Dendritic cell treated with granulocyte-macrophage colony-stimulating factor and Interleukin-4, amounts not matched to agents 40 ng/mL and 50 ng/mL, for 4 days (primary cell): ENCODE measurements at regions not wholly inside any gene's neighbourhood (a gene's known extent, or its start where the extent isn't known, plus 50 kb on each side); places are given as distances from the start of the nearest gene placed in this dataset.

Source experiments
- H3K27ac Mint-ChIP-seq: one replicate; pipeline ENCODE4 v1.8.0; 2022; ENCODE audit warnings: mild to moderate bottlenecking, mixed read lengths
- H3K27me3 Mint-ChIP-seq: one replicate; pipeline ENCODE4 v1.8.0; 2022; ENCODE audit warnings: mild to moderate bottlenecking, mixed read lengths
- H3K36me3 Mint-ChIP-seq: one replicate; pipeline ENCODE4 v1.8.0; 2022; ENCODE audit warnings: low read depth, mixed read lengths
- H3K4me1 Mint-ChIP-seq: one replicate; pipeline ENCODE4 v1.8.0; 2022; ENCODE audit warnings: low read depth, mixed read lengths
- H3K4me3 Mint-ChIP-seq: one replicate; pipeline ENCODE4 v1.8.0; 2022; ENCODE audit warnings: mild to moderate bottlenecking, moderate library complexity, mixed read lengths
- H3K9me3 Mint-ChIP-seq: one replicate; pipeline ENCODE4 v1.8.0; 2022; ENCODE audit warnings: mixed read lengths
- intact Hi-C: fragments of 100-400 bp; cut with micrococcal nuclease; formaldehyde crosslinking; loops from one replicate; pipeline ENCODE4 v1.15.0; 2022

GRCh38 chr2:129080715-129081476 is 762.2 kb upstream of the HS6ST1 start:
- Mint-ChIP-seq H3K36me3 (no peaks in the 10 kb centered on the region), H3K27me3 (no peaks in the 10 kb centered on the region), H3K9me3 (no peaks in the 10 kb centered on the region), H3K27ac (no peak overlapping the region), H3K4me1 (no peaks in the 10 kb centered on the region), H3K4me3 (no peak overlapping the region)
- intact Hi-C loops: no loop called here

GRCh38 chr2:129085386-129085785 is 766.7 kb upstream of the HS6ST1 start:
- Mint-ChIP-seq H3K9me3 (no peaks in the 10 kb centered on the region), H3K4me1 (no peaks in the 10 kb centered on the region), H3K27ac (no peak overlapping the region)

GRCh38 chr2:129087133-129087813 is 768.6 kb upstream of the HS6ST1 start:
- no peaks in the 10 kb centered on the region for H3K4me1 Mint-ChIP-seq
- no peaks in the 10 kb centered on the region for H3K9me3 Mint-ChIP-seq
- H3K36me3 Mint-ChIP-seq: no peaks in the 10 kb centered on the region
- H3K4me3 Mint-ChIP-seq: no peak overlapping the region
- intact Hi-C loops: no loop called here
- H3K27me3 Mint-ChIP-seq: no peaks in the 10 kb centered on the region
- no peak overlapping the region for H3K27ac Mint-ChIP-seq

More at GRCh38 chr2:129085386-129085785, 766.7 kb upstream of the HS6ST1 start:
- intact Hi-C loops: no loop called here
- Mint-ChIP-seq H3K36me3 (no peaks in the 10 kb centered on the region), H3K27me3 (no peaks in the 10 kb centered on the region), H3K4me3 (no peak overlapping the region)

- Mint-ChIP-seq H3K9me3 (no peaks in the 10 kb centered on the region), H3K27me3 (no peaks in the 10 kb centered on the region), H3K4me3 (no peak overlapping the region), H3K36me3 (no peaks in the 10 kb centered on the region), H3K27ac (no peak overlapping the region), H3K4me1 (no peaks in the 10 kb centered on the region)
- intact Hi-C loops: no loop called here
These were observed 773.0 kb upstream of the HS6ST1 start for GRCh38 chr2:129091620-129092019.

GRCh38 chr2:129092956-129093355 is 774.3 kb upstream of the HS6ST1 start:
- Mint-ChIP-seq H3K4me3 (no peak overlapping the region), H3K36me3 (no peaks in the 10 kb centered on the region), H3K4me1 (no peaks in the 10 kb centered on the region), H3K9me3 (no peaks in the 10 kb centered on the region), H3K27ac (no peak overlapping the region), H3K27me3 (peaks cover 1% of the 10 kb centered on the region)
- intact Hi-C loops: no loop called here

GRCh38 chr2:129101186-129101585 is 782.5 kb upstream of the HS6ST1 start:
- no peaks in the 10 kb centered on the region for H3K9me3 Mint-ChIP-seq

GRCh38 chr2:129103936-129104878 is 785.5 kb upstream of the HS6ST1 start:
- Mint-ChIP-seq H3K27ac (no peak overlapping the region), H3K27me3 (peaks cover 1% of the 10 kb centered on the region), H3K36me3 (no peaks in the 10 kb centered on the region), H3K9me3 (no peaks in the 10 kb centered on the region), H3K4me3 (no peak overlapping the region), H3K4me1 (no peaks in the 10 kb centered on the region)
- intact Hi-C loops: no loop called here

More at GRCh38 chr2:129101186-129101585, 782.5 kb upstream of the HS6ST1 start:
- H3K27ac Mint-ChIP-seq: no peak overlapping the region
- H3K36me3 Mint-ChIP-seq: no peaks in the 10 kb centered on the region
- H3K4me1 Mint-ChIP-seq: no peaks in the 10 kb centered on the region
- peaks cover 2% of the 10 kb centered on the region for H3K27me3 Mint-ChIP-seq
- intact Hi-C loops: no loop called here
- H3K4me3 Mint-ChIP-seq: no peak overlapping the region

GRCh38 chr2:129112181-129112580 is 793.5 kb upstream of the HS6ST1 start:
- no peaks in the 10 kb centered on the region for H3K36me3 Mint-ChIP-seq
- H3K4me3 Mint-ChIP-seq: no peak overlapping the region
- no peak overlapping the region for H3K27ac Mint-ChIP-seq
- no peaks in the 10 kb centered on the region for H3K27me3 Mint-ChIP-seq
- H3K4me1 Mint-ChIP-seq: no peaks in the 10 kb centered on the region
- H3K9me3 Mint-ChIP-seq: no peaks in the 10 kb centered on the region
- intact Hi-C loops: no loop called here

- Mint-ChIP-seq H3K27ac (no peak overlapping the region), H3K4me3 (no peak overlapping the region), H3K9me3 (no peaks in the 10 kb centered on the region), H3K4me1 (no peaks in the 10 kb centered on the region), H3K36me3 (no peaks in the 10 kb centered on the region), H3K27me3 (no peaks in the 10 kb centered on the region)
- intact Hi-C loops: no loop called here
These were observed 795.1 kb upstream of the HS6ST1 start for GRCh38 chr2:129113776-129114175.

- H3K4me1 Mint-ChIP-seq: no peaks in the 10 kb centered on the region
- no peak overlapping the region for H3K4me3 Mint-ChIP-seq
- H3K27me3 Mint-ChIP-seq: no peaks in the 10 kb centered on the region
- peaks cover 9% of the 10 kb centered on the region for H3K9me3 Mint-ChIP-seq
- intact Hi-C loops: no loop called here
- no peak overlapping the region for H3K27ac Mint-ChIP-seq
- no peaks in the 10 kb centered on the region for H3K36me3 Mint-ChIP-seq
These were observed 798.8 kb upstream of the HS6ST1 start for GRCh38 chr2:129117434-129117833.

GRCh38 chr2:129118296-129118695 is 799.6 kb upstream of the HS6ST1 start:
- no peak overlapping the region for H3K27ac Mint-ChIP-seq
- H3K4me1 Mint-ChIP-seq: no peaks in the 10 kb centered on the region
- intact Hi-C loops: no loop called here
- no peak overlapping the region for H3K4me3 Mint-ChIP-seq
- H3K9me3 Mint-ChIP-seq: peaks cover 9% of the 10 kb centered on the region
- no peaks in the 10 kb centered on the region for H3K36me3 Mint-ChIP-seq
- H3K27me3 Mint-ChIP-seq: no peaks in the 10 kb centered on the region

- peaks cover 6% of the 10 kb centered on the region for H3K9me3 Mint-ChIP-seq
- H3K36me3 Mint-ChIP-seq: no peaks in the 10 kb centered on the region
- no peaks in the 10 kb centered on the region for H3K27me3 Mint-ChIP-seq
- no peak overlapping the region for H3K27ac Mint-ChIP-seq
- intact Hi-C loops: no loop called here
- no peak overlapping the region for H3K4me3 Mint-ChIP-seq
- H3K4me1 Mint-ChIP-seq: no peaks in the 10 kb centered on the region
These were observed 810.4 kb upstream of the HS6ST1 start for GRCh38 chr2:129129087-129129486.

GRCh38 chr2:129133692-129134641 is 815.3 kb upstream of the HS6ST1 start:
- no peak overlapping the region for H3K4me3 Mint-ChIP-seq

More at GRCh38 chr2:129133692-129134641, 815.3 kb upstream of the HS6ST1 start:
- Mint-ChIP-seq H3K9me3 (peaks cover 9% of the 10 kb centered on the region), H3K27ac (no peak overlapping the region), H3K4me1 (no peaks in the 10 kb centered on the region), H3K27me3 (no peaks in the 10 kb centered on the region), H3K36me3 (no peaks in the 10 kb centered on the region)
- intact Hi-C loops: no loop called here
